Sigmoid colon (tissue), 6 donors: ENCODE measurements at regions not wholly inside any gene's neighbourhood (a gene's known extent, or its start where the extent isn't known, plus 50 kb on each side); places are given as distances from the start of the nearest gene placed in this dataset.

Experiments
- DNase-seq: peaks from one replicate; pipeline ENCODE4 v3.0.0-alpha.2; 2019
- H3K27ac ChIP-seq, 4 donors: fragments of 200-600 bp; sonication (generic); one replicate each; pipeline ENCODE4 v1.5.1; 2016 to 2019; ENCODE audit warnings: mild to moderate bottlenecking in 1 of 4
- H3K27me3 ChIP-seq, 3 donors: fragments of 200-600 bp; sonication (generic); one replicate each; pipeline ENCODE4 v1.5.1; 2019; ENCODE audit warnings: mild to moderate bottlenecking in 1 of 3
- H3K36me3 ChIP-seq, 4 donors: fragments of 200-600 bp; sonication (generic); one replicate each; pipeline ENCODE4 v1.5.1; 2016 to 2019
- H3K4me1 ChIP-seq, 4 donors: fragments of 200-600 bp; sonication (generic); one replicate each; pipeline ENCODE4 v1.5.1; 2017 to 2019
- H3K4me3 ChIP-seq, 4 donors: fragments of 200-600 bp; sonication (generic); one replicate each; pipeline ENCODE4 v1.5.1; 2017 to 2019; ENCODE audit warnings: mild to moderate bottlenecking in 2 of 4, moderate library complexity in 1 of 4
- H3K9me3 ChIP-seq, 4 donors: fragments of 200-600 bp in 3 of 4; sonication (generic) in 3 of 4; one replicate each; pipeline versions ENCODE4 v1.5.1 to v1.6.1; 2013 to 2019
- EP300 ChIP-seq, 4 donors: sonication (generic); formaldehyde crosslinking; IDR thresholded peaks; one replicate each; pipeline ENCODE4 v1.6.1; 2017; ENCODE audit warnings: antibody characterized with exemption in 4 of 4
- POLR2A ChIP-seq, 2 donors: fragments of 450-650 bp; IDR thresholded peaks; one replicate each; pipeline ENCODE4 v1.6.1; 2016; ENCODE audit warnings: antibody characterized with exemption in 2 of 2, mild to moderate bottlenecking in 2 of 2, moderate library complexity in 2 of 2
- POLR2AphosphoS5 ChIP-seq, 4 donors: sonication (generic); formaldehyde crosslinking; IDR thresholded peaks; one replicate each; pipeline ENCODE4 v1.6.1; 2017; ENCODE audit warnings: antibody characterized with exemption in 4 of 4
- WGBS, 2 donors: extraction: QIAGEN DNeasy Blood & Tissue Kit; methylation state at CpG; one replicate each; pipeline ENCODE4 v1.1.7; 2013; 5-methylcytosine and 5-hydroxymethylcytosine counted together
- intact Hi-C: fragments of 100-400 bp; cut with DNase I; formaldehyde crosslinking; loops from one replicate; pipeline ENCODE4 v1.15.1; 2023
- TF ChIP-seq, protein P1 (sequence below), 4 experiments: fragments of 450-650 bp in 3 of 4; fragments of 200-600 bp in 1 of 4; IDR thresholded peaks; one replicate each; pipeline ENCODE4 v1.5.1; 2016 to 2019; ENCODE audit warnings: antibody characterized with exemption in 4 of 4, mild to moderate bottlenecking in 3 of 4, moderate library complexity in 2 of 4
- donor health status: healthy with polysubstance abuse.
- donor health status: healthy.

DNA sequence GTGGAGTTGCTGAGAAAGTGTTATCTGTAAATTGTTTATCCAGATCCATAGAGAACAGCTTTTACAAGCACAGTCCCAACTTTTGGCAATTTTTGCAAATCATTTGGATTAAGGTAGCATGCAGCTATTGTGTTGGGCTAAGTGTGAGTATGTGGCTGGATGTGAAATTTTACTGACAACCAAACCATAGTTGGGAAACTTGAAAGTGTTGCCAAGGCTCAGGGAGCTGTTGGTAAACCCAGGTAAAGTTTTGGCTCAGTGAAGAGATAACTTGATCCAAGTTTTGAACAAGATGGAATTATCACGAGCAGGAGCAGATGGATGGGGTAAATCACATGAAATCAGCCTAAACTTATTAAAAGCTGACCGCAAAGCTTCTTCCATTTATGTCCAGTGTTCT is 90.0 kb upstream of the HES1 start:
- H3K4me3 ChIP-seq: no peak overlapping the region
- intact Hi-C loops: loop anchor here (5.0 kb wide), 1 partner anchor 44 kb away; no protein-coding TSS in a partner anchor
- no peak for DNase-seq
- H3K27me3 ChIP-seq: no peaks in the 10 kb centered on the region
- peaks cover 0 to 4% (median 1%) of the 10 kb centered on the region in 4 donors for H3K9me3 ChIP-seq
- TF ChIP-seq EP300 (IDR thresholded peaks at IDR 0.05): no peak
- no peak for TF ChIP-seq POLR2AphosphoS5 (IDR thresholded peaks at IDR 0.05)
- TF ChIP-seq, protein P1, sequence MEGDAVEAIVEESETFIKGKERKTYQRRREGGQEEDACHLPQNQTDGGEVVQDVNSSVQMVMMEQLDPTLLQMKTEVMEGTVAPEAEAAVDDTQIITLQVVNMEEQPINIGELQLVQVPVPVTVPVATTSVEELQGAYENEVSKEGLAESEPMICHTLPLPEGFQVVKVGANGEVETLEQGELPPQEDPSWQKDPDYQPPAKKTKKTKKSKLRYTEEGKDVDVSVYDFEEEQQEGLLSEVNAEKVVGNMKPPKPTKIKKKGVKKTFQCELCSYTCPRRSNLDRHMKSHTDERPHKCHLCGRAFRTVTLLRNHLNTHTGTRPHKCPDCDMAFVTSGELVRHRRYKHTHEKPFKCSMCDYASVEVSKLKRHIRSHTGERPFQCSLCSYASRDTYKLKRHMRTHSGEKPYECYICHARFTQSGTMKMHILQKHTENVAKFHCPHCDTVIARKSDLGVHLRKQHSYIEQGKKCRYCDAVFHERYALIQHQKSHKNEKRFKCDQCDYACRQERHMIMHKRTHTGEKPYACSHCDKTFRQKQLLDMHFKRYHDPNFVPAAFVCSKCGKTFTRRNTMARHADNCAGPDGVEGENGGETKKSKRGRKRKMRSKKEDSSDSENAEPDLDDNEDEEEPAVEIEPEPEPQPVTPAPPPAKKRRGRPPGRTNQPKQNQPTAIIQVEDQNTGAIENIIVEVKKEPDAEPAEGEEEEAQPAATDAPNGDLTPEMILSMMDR (IDR thresholded peaks at IDR 0.05): no peak
- no peak for TF ChIP-seq POLR2A (IDR thresholded peaks at IDR 0.05)
- no peak overlapping the region for H3K27ac ChIP-seq
- WGBS, 2 donors: 96 to 97% methylated on average over 2 of the region's 2 CpGs
- no peaks in the 10 kb centered on the region for H3K36me3 ChIP-seq
- peaks cover 0 to 11% (median 3%) of the 10 kb centered on the region in 4 donors for H3K4me1 ChIP-seq

GRCh38 chr3:194046531-194046930 is 89.4 kb upstream of the HES1 start:
- no peaks in the 10 kb centered on the region for H3K36me3 ChIP-seq
- DNase-seq: no peak
- H3K4me1 ChIP-seq: peaks cover 0 to 11% (median 3%) of the 10 kb centered on the region in 4 donors
- H3K27me3 ChIP-seq: no peaks in the 10 kb centered on the region
- H3K27ac ChIP-seq: no peak overlapping the region
- 95 to 98% methylated on average over 1 of the region's 1 CpG for WGBS, 2 donors
- intact Hi-C loops: loop anchor here (5.0 kb wide), 1 partner anchor 44 kb away; no protein-coding TSS in a partner anchor
- H3K4me3 ChIP-seq: no peak overlapping the region
- peaks cover 0 to 8% (median 3%) of the 10 kb centered on the region in 4 donors for H3K9me3 ChIP-seq
- no peak for TF ChIP-seq EP300 (IDR thresholded peaks at IDR 0.05)
- TF ChIP-seq POLR2A (IDR thresholded peaks at IDR 0.05): no peak
- TF ChIP-seq POLR2AphosphoS5 (IDR thresholded peaks at IDR 0.05): no peak
- TF ChIP-seq, protein P1 (IDR thresholded peaks at IDR 0.05): no peak

DNA sequence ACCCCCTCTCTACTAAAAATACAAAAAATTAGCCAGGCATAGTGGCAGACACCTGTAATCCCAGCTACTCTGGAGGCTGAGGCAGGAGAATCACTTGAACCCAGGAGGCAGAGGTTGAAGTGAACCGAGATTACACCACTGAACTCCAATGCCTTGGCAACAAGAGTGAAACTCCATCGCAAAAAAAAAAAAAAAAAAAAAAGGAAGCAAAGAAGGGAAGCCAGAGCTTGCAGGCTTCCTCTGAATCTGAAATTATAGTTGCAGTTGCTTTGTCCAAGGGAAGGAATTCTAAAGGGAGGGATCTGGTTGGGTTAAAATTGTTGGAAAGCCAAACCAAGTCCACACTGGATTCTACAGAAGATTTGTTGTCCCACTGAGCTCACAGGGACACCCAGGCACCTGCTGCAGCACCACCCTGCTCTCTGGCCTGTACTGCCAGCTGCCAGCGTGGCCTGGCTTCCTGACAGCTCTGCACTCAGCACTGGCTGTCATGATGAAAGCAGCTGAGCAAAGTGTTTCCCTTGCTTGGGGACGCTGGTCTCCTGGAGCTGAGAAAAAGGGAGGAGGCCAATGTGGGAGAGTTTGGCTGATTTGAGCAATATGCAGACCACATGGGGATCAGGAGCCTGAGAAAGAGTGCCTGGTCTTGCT is 88.8 kb upstream of the HES1 start:
- DNase-seq: peak; percentile 80
- intact Hi-C loops: loop anchor here (5.0 kb wide), 1 partner anchor 45 kb away; no protein-coding TSS in a partner anchor
- Histone ChIP-seq H3K4me3 (no peak overlapping the region), H3K9me3 (peaks cover 0 to 8% (median 3%) of the 10 kb centered on the region in 4 donors), H3K4me1 (peaks cover 0 to 11% (median 3%) of the 10 kb centered on the region in 4 donors), H3K27ac (peak overlapping the region in 3 of 4 donors; percentile 16 to 48 (median 42)), H3K27me3 (no peaks in the 10 kb centered on the region), H3K36me3 (no peaks in the 10 kb centered on the region)
- TF ChIP-seq POLR2AphosphoS5 (IDR thresholded peaks at IDR 0.05) (peak in 1 of 4 donors; percentile 12), EP300 (IDR thresholded peaks at IDR 0.05) (no peak), POLR2A (IDR thresholded peaks at IDR 0.05) (no peak)
- TF ChIP-seq, protein P1 (IDR thresholded peaks at IDR 0.05): no peak
- 7 to 19% methylated on average over 4 of the region's 4 CpGs for WGBS, 2 donors

- no peaks in the 10 kb centered on the region for H3K36me3 ChIP-seq
- H3K9me3 ChIP-seq: peaks cover 0 to 8% (median 3%) of the 10 kb centered on the region in 4 donors
- H3K4me3 ChIP-seq: no peak overlapping the region
- DNase-seq: no peak
- TF ChIP-seq POLR2AphosphoS5 (IDR thresholded peaks at IDR 0.05): no peak
- TF ChIP-seq EP300 (IDR thresholded peaks at IDR 0.05): no peak
- TF ChIP-seq, protein P1 (IDR thresholded peaks at IDR 0.05): no peak
- no peaks in the 10 kb centered on the region for H3K27me3 ChIP-seq
- intact Hi-C loops: loop anchor here (5.0 kb wide), 1 partner anchor 47 kb away; no protein-coding TSS in a partner anchor
- H3K4me1 ChIP-seq: peaks cover 0 to 11% (median 3%) of the 10 kb centered on the region in 4 donors
- WGBS, 2 donors: 27 to 79% methylated on average over 1 of the region's 1 CpG
- H3K27ac ChIP-seq: no peak overlapping the region
These were observed 86.6 kb upstream of the HES1 start for GRCh38 chr3:194049394-194049793.
